ENCODE measurements at regions not wholly inside any gene's neighbourhood (a gene's known extent, or its start where the extent isn't known, plus 50 kb on each side); places are given as distances from the start of the nearest gene placed in this dataset.

- Histone ChIP-seq H3K27me3 (replicated peaks in 1 of 4; ENCODE audit: control extremely low read depth in 1 of 4, control insufficient read depth in 3 of 4, insufficient read depth in 4 of 4, low read length in 3 of 4) (no peaks in the 10 kb centered on the region), H3K27ac (ENCODE audit: low read length in 2 of 2) (no peak overlapping the region), H3K36me3 (replicated peaks in 1 of 2; ENCODE audit: control extremely low read depth in 1 of 2, control insufficient read depth in 1 of 2, extremely low read depth in 1 of 2, insufficient read depth in 2 of 2, low read length in 1 of 2) (no peaks in the 10 kb centered on the region), H3K4me1 (ENCODE audit: control insufficient read depth in 2 of 2, insufficient read depth in 2 of 2, low read length in 2 of 2) (no peaks in the 10 kb centered on the region), H3K4me2 (replicated peaks; ENCODE audit: low read depth, low read length, poor library complexity, severe bottlenecking) (no peak overlapping the region), H2AFZ (ENCODE audit: insufficient read depth, low read depth, low read length, poor library complexity, severe bottlenecking) (no peak overlapping the region), H3K9ac (ENCODE audit: low read length) (no peak overlapping the region), H3K4me3 (ENCODE audit: control extremely low read depth in 1 of 5, extremely low read depth in 1 of 5, insufficient read depth in 1 of 5, low read depth in 2 of 5, low read length in 4 of 5) (no peak overlapping the region), H3K79me2 (ENCODE audit: control insufficient read depth, insufficient read depth, low read length) (no peaks in the 10 kb centered on the region), H3K9me3 (ENCODE audit: control extremely low read depth in 1 of 3, control insufficient read depth in 2 of 3, insufficient read depth in 1 of 3, low read length in 2 of 3) (no peaks in the 10 kb centered on the region), H4K20me1 (ENCODE audit: control insufficient read depth, insufficient read depth, low read length, poor library complexity, severe bottlenecking) (no peaks in the 10 kb centered on the region)
- Mint-ChIP-seq H3K9me3 (ENCODE audit: insufficient read depth) (peaks cover 5% of the 10 kb centered on the region), H3K4me3 (no peak overlapping the region), H3K27me3 (no peaks in the 10 kb centered on the region), H3K27ac (no peak overlapping the region), H3K4me1 (no peaks in the 10 kb centered on the region)
- ChIA-PET POLR2A (no interaction called here), CTCF (no interaction called here)
- 86% methylated on average over 3 of the region's 3 CpGs for WGBS (ENCODE audit: insufficient coverage)
- no peak for DNase-seq
- no peak for ATAC-seq (ENCODE audit: low read depth)
- intact Hi-C loops (cut with micrococcal nuclease): no loop called here
- no peak for TF ChIP-seq EZH2 (IDR thresholded peaks at IDR 0.05; ENCODE audit: borderline replicate concordance, insufficient read depth, low read depth, low read length, poor library complexity, severe bottlenecking)
- TF ChIP-seq, protein P1, sequence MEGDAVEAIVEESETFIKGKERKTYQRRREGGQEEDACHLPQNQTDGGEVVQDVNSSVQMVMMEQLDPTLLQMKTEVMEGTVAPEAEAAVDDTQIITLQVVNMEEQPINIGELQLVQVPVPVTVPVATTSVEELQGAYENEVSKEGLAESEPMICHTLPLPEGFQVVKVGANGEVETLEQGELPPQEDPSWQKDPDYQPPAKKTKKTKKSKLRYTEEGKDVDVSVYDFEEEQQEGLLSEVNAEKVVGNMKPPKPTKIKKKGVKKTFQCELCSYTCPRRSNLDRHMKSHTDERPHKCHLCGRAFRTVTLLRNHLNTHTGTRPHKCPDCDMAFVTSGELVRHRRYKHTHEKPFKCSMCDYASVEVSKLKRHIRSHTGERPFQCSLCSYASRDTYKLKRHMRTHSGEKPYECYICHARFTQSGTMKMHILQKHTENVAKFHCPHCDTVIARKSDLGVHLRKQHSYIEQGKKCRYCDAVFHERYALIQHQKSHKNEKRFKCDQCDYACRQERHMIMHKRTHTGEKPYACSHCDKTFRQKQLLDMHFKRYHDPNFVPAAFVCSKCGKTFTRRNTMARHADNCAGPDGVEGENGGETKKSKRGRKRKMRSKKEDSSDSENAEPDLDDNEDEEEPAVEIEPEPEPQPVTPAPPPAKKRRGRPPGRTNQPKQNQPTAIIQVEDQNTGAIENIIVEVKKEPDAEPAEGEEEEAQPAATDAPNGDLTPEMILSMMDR (IDR thresholded peaks at IDR 0.05): no peak
Observed at GRCh38 chr16:7861891-7862582, 529.4 kb downstream of the RBFOX1 start.

GRCh38 chr16:7853197-7853596, 520.6 kb downstream of the RBFOX1 start:
- no CpG with 5 or more reads among the region's 3 CpGs for WGBS (ENCODE audit: insufficient coverage)
- no peak overlapping the region for H3K4me3 ChIP-seq (ENCODE audit: control extremely low read depth in 1 of 5, extremely low read depth in 1 of 5, insufficient read depth in 1 of 5, low read depth in 2 of 5, low read length in 4 of 5)
- Mint-ChIP-seq H3K4me1 (no peaks in the 10 kb centered on the region), H3K4me3 (no peak overlapping the region), H3K27me3 (no peaks in the 10 kb centered on the region), H3K27ac (no peak overlapping the region), H3K9me3 (ENCODE audit: insufficient read depth) (no peaks in the 10 kb centered on the region)
- H3K4me2 ChIP-seq (replicated peaks; ENCODE audit: low read depth, low read length, poor library complexity, severe bottlenecking): no peak overlapping the region
- CTCF ChIA-PET: no interaction called here
- intact Hi-C loops (cut with micrococcal nuclease): no loop called here
- no peaks in the 10 kb centered on the region for H3K27me3 ChIP-seq (replicated peaks in 1 of 4; ENCODE audit: control extremely low read depth in 1 of 4, control insufficient read depth in 3 of 4, insufficient read depth in 4 of 4, low read length in 3 of 4)
- POLR2A ChIA-PET: no interaction called here
- no peak for DNase-seq
- H3K36me3 ChIP-seq (replicated peaks in 1 of 2; ENCODE audit: control extremely low read depth in 1 of 2, control insufficient read depth in 1 of 2, extremely low read depth in 1 of 2, insufficient read depth in 2 of 2, low read length in 1 of 2): no peaks in the 10 kb centered on the region
- no peak for TF ChIP-seq EZH2 (IDR thresholded peaks at IDR 0.05; ENCODE audit: borderline replicate concordance, insufficient read depth, low read depth, low read length, poor library complexity, severe bottlenecking)
- TF ChIP-seq, protein P1 (IDR thresholded peaks at IDR 0.05): no peak
- H2AFZ ChIP-seq (ENCODE audit: insufficient read depth, low read depth, low read length, poor library complexity, severe bottlenecking): no peak overlapping the region
- ATAC-seq (ENCODE audit: low read depth): no peak
- no peak overlapping the region for H3K27ac ChIP-seq (ENCODE audit: low read length in 2 of 2)
- H4K20me1 ChIP-seq (ENCODE audit: control insufficient read depth, insufficient read depth, low read length, poor library complexity, severe bottlenecking): no peaks in the 10 kb centered on the region
- H3K4me1 ChIP-seq (ENCODE audit: control insufficient read depth in 2 of 2, insufficient read depth in 2 of 2, low read length in 2 of 2): no peaks in the 10 kb centered on the region
- H3K9me3 ChIP-seq (ENCODE audit: control extremely low read depth in 1 of 3, control insufficient read depth in 2 of 3, insufficient read depth in 1 of 3, low read length in 2 of 3): no peaks in the 10 kb centered on the region
- H3K9ac ChIP-seq (ENCODE audit: low read length): no peak overlapping the region
- no peaks in the 10 kb centered on the region for H3K79me2 ChIP-seq (ENCODE audit: control insufficient read depth, insufficient read depth, low read length)
